HCT116 (cell line): ENCODE measurements at regions not wholly inside any gene's neighbourhood (a gene's known extent, or its start where the extent isn't known, plus 50 kb on each side); places are given as distances from the start of the nearest gene placed in this dataset.

Experiments
- ATAC-seq: fragments of 200-7000 bp; cut with Tn5 transposase; 2 replicates; pipeline ENCODE4 v1.9.1; 2020; ENCODE audit warnings: mild to moderate bottlenecking, moderate library complexity
- BruUV-seq: library from RNA; stranded (reverse); fragments of 400-500 nt; replicated peaks from 2 replicates; lab custom pipeline; 2021; lab: Mats Ljungman, UMichigan
- CTCF ChIA-PET: fragments of 300-600 bp; sonication (Branson Sonifier 250); formaldehyde crosslinking; loops from one replicate; lab custom pipeline; 2021; ENCODE audit warnings: antibody characterized with exemption; lab: Charles Lee
- POLR2A ChIA-PET: fragments of 300-600, 350-600 bp; sonication (Branson Sonifier 250); formaldehyde crosslinking; loops from one replicate; lab custom pipeline; 2021; ENCODE audit warnings: antibody characterized with exemption; lab: Charles Lee
- RAD21 ChIA-PET, 2 experiments: fragments of 300-600 bp; sonication (Branson Sonifier 250); formaldehyde crosslinking; loops; one replicate each; lab custom pipeline; 2023; ENCODE audit warnings: low total read pairs in 2 of 2; ENCODE audit not compliant: uncharacterized antibody in 2 of 2, unreplicated experiment in 2 of 2, low non-redundant PET in 1 of 2; lab: Charles Lee
- DNase-seq: peaks from one replicate; pipeline ENCODE4 v3.0.0-alpha.2; 2010; ENCODE audit warnings: low read depth, low spot score
- H2AFZ ChIP-seq: fragments of 200-600 bp; shearing (Covaris generic), sonication (generic); 2 replicates; pipeline ENCODE4 v1.6.1; 2017; ENCODE audit warnings: low read depth, mixed run types, mixed read lengths, antibody characterized with exemption, low read length; ENCODE audit not compliant: poor library complexity, severe bottlenecking
- H3K27ac ChIP-seq: 2 replicates; pipeline ENCODE4 v1.5.1; 2012; ENCODE audit warnings: low read depth, low read length
- H3K27me3 ChIP-seq: fragments of 200-600 bp; sonication (generic); 2 replicates; pipeline ENCODE4 v1.6.1; 2016; ENCODE audit warnings: mixed run types, low read length, mixed read lengths; ENCODE audit not compliant: insufficient read depth
- H3K36me3 ChIP-seq, 2 experiments: fragments of 200-500 bp in 1 of 2; fragments of 200-600 bp in 1 of 2; sonication (Bioruptor generic) in 1 of 2; sonication (generic) in 1 of 2; 2 replicates each; pipeline versions ENCODE4 v1.5.1 to v1.6.1; 2014 to 2016; ENCODE audit warnings: low read length in 2 of 2, inconsistent platforms in 1 of 2, mixed read lengths in 1 of 2, mixed run types in 1 of 2; ENCODE audit not compliant: insufficient read depth in 2 of 2, control insufficient read depth in 1 of 2
- H3K4me1 ChIP-seq, 2 experiments: fragments of 200-600 bp in 1 of 2; sonication (generic) in 1 of 2; 2 replicates each; pipeline versions ENCODE4 v1.5.1 to v1.6.1; 2012 to 2017; ENCODE audit warnings: low read length in 2 of 2, inconsistent platforms in 1 of 2, mild to moderate bottlenecking in 1 of 2, mixed read lengths in 1 of 2, mixed run types in 1 of 2, moderate library complexity in 1 of 2; ENCODE audit not compliant: insufficient read depth in 2 of 2, control insufficient read depth in 1 of 2
- H3K4me2 ChIP-seq: fragments of 200-600 bp; sonication (generic); 2 replicates; pipeline ENCODE4 v1.6.1; 2017; ENCODE audit warnings: mixed run types, low read length, mixed read lengths
- H3K4me3 ChIP-seq, 2 experiments: fragments of 200-600 bp in 1 of 2; sonication (generic) in 1 of 2; replicated peaks in 1 of 2; 2 replicates each; pipeline ENCODE4 v1.5.1; 2011 to 2016; ENCODE audit warnings: low read length in 2 of 2, control low read depth in 1 of 2, low read depth in 1 of 2, mild to moderate bottlenecking in 1 of 2, mixed read lengths in 1 of 2, mixed run types in 1 of 2
- H3K79me2 ChIP-seq: fragments of 200-600 bp; sonication (generic); 2 replicates; pipeline ENCODE4 v1.6.1; 2017; ENCODE audit warnings: mild to moderate bottlenecking, mixed run types, low read length, moderate library complexity, mixed read lengths; ENCODE audit not compliant: insufficient read depth
- H3K9ac ChIP-seq: fragments of 200-600 bp; sonication (generic); 2 replicates; pipeline ENCODE4 v1.6.1; 2016; ENCODE audit warnings: low read length, mixed read lengths
- H3K9me2 ChIP-seq: fragments of 200-600 bp; sonication (generic), shearing (Covaris generic); 2 replicates; pipeline ENCODE4 v1.6.1; 2017; ENCODE audit warnings: mixed run types, mild to moderate bottlenecking, moderate library complexity; ENCODE audit not compliant: insufficient read depth
- H3K9me3 ChIP-seq, 2 experiments: fragments of 200-500 bp in 1 of 2; fragments of 200-600 bp in 1 of 2; sonication (Bioruptor generic) in 1 of 2; sonication (generic) in 1 of 2; 2 replicates each; pipeline ENCODE4 v1.6.1; 2014 to 2017; ENCODE audit warnings: low read length in 2 of 2, mixed read lengths in 2 of 2, inconsistent platforms in 1 of 2, low read depth in 1 of 2, mild to moderate bottlenecking in 1 of 2, mixed run types in 1 of 2, moderate library complexity in 1 of 2; ENCODE audit not compliant: control insufficient read depth in 1 of 2, insufficient read depth in 1 of 2
- H4K20me1 ChIP-seq: fragments of 200-600 bp; sonication (generic), shearing (Covaris generic); 2 replicates; pipeline ENCODE4 v1.6.1; 2017; ENCODE audit warnings: mixed run types, mild to moderate bottlenecking, moderate library complexity; ENCODE audit not compliant: insufficient read depth
- CEBPB ChIP-seq: IDR thresholded peaks from 2 replicates; pipeline ENCODE4 v1.6.1; 2012; ENCODE audit warnings: low read depth
- EGR1 ChIP-seq: IDR thresholded peaks from 2 replicates; pipeline ENCODE4 v1.6.1; 2012; ENCODE audit warnings: low read depth
- EZH2 ChIP-seq: fragments of 200-600 bp; sonication (generic); IDR thresholded peaks from 2 replicates; pipeline ENCODE4 v1.6.1; 2017; ENCODE audit warnings: antibody characterized with exemption, mixed run types
- EZH2phosphoT487 ChIP-seq: fragments of 200-600 bp; IDR thresholded peaks from 2 replicates; pipeline ENCODE4 v1.6.1; 2018; ENCODE audit warnings: antibody characterized with exemption, borderline replicate concordance
- FOSL1 ChIP-seq: IDR thresholded peaks from 2 replicates; pipeline ENCODE4 v1.6.1; 2012; ENCODE audit warnings: low read depth
- POLR2A ChIP-seq: IDR thresholded peaks from 2 replicates; pipeline ENCODE4 v1.7.0; 2011; ENCODE audit warnings: borderline replicate concordance; ENCODE audit not compliant: insufficient read depth, insufficient read length; ENCODE audit errors: extremely low read depth
- RAD21 ChIP-seq: IDR thresholded peaks from 2 replicates; pipeline ENCODE4 v1.6.1; 2012; ENCODE audit warnings: low read depth, mild to moderate bottlenecking
- SIN3A ChIP-seq: IDR thresholded peaks from 2 replicates; pipeline ENCODE4 v1.6.1; 2012; ENCODE audit warnings: low read depth
- TCF7L2 ChIP-seq: IDR thresholded peaks from 2 replicates; pipeline ENCODE4 v1.7.0; 2011; ENCODE audit warnings: borderline replicate concordance, inconsistent platforms; ENCODE audit not compliant: insufficient read depth, insufficient read length; ENCODE audit errors: extremely low read depth
- ZFX ChIP-seq: fragments of 450-650 bp; IDR thresholded peaks from 2 replicates; pipeline ENCODE4 v1.6.1; 2017
- ZNF274 ChIP-seq: fragments of 200-500 bp; sonication (Bioruptor generic); IDR thresholded peaks from 2 replicates; pipeline ENCODE4 v1.6.1; 2014; ENCODE audit warnings: mild to moderate bottlenecking, low read depth, low read length, inconsistent platforms
- intact Hi-C: fragments of 100-400 bp; cut with micrococcal nuclease; formaldehyde crosslinking; loops from 2 replicates; pipeline ENCODE4 v1.10.0; 2022

DNA sequence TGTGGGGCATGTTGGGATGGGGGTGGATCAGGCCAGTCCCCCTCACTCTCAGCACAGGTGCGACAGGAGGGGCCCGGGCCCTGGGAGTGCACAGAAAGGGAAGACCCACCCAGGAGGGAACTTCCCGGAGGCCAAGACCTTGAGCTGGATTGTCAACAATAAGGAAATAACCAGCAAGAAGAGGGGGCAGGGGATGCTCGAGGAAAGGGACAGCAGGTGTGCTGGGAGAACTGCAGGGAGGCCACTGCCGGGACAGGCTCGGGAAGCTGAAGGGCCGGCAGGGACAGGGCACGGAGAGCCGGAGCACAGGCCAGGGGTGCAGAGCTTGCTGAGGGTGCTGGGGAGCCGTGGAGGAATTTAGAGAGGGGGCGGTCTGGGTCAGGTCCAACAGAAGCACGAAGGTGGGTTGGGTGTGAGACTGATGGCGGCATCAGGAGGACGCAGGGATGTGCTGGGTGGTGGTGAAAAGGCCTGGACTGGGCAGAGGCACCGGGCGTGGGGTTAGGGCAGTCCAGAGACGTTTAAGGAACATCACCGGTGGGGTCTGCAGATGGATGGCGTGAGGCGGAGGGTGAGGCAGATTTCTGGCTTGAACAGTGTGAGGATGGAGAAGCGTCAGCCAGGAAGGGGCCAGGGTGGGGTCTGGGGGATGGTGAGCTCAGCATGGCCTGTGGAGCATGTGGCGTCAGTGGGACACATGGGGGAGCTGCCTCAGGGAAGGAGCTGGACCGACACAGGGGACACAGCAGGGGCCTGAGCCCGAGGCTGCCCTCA, 54.8 kb downstream of the ADRA2C start:
- H3K27ac ChIP-seq: no peak overlapping the region
- TF ChIP-seq FOSL1 (no peak), EGR1 (no peak), ZNF274 (no peak), RAD21 (no peak), CEBPB (no peak), SIN3A (no peak), ZFX (no peak), POLR2A (no peak), TCF7L2 (no peak), EZH2phosphoT487 (no peak), EZH2 (no peak)
- no peak for ATAC-seq
- no peak overlapping the region for H3K9ac ChIP-seq
- ChIA-PET RAD21 (no interaction called here), CTCF (no interaction called here), POLR2A (no interaction called here)
- H4K20me1 ChIP-seq: no peaks in the 10 kb centered on the region
- H2AFZ ChIP-seq: no peak overlapping the region
- H3K4me1 ChIP-seq: no peaks in the 10 kb centered on the region; a peak in 1 of 4 replicates
- H3K9me2 ChIP-seq: no peaks in the 10 kb centered on the region
- H3K4me3 ChIP-seq: no peak overlapping the region
- DNase-seq: no peak
- H3K79me2 ChIP-seq: no peaks in the 10 kb centered on the region
- no peaks in the 10 kb centered on the region for H3K9me3 ChIP-seq
- BruUV-seq: no TSS peak
- no peaks in the 10 kb centered on the region for H3K27me3 ChIP-seq
- intact Hi-C loops: no loop called here
- no peak overlapping the region for H3K4me2 ChIP-seq
- H3K36me3 ChIP-seq: no peaks in the 10 kb centered on the region
